ENCODE measurements at regions not wholly inside any gene's neighbourhood (a gene's known extent, or its start where the extent isn't known, plus 50 kb on each side); places are given as distances from the start of the nearest gene placed in this dataset.
A peak's percentile ranks its signal among the peaks of the same experiment; 100 is the strongest.

GRCh38 chr3:194767446-194768207 lies 81.9 kb downstream of the FAM43A start:
- TF ChIP-seq ZNF148 (tag by site-specific recombination; IDR thresholded peaks at IDR 0.05; ENCODE audit: borderline replicate concordance) (no peak), BCL11A (tag by site-specific recombination; IDR thresholded peaks at IDR 0.05; ENCODE audit: low read depth) (no peak), ZIC2 (tag by site-specific recombination; IDR thresholded peaks at IDR 0.05) (no peak), ZSCAN30 (tag by site-specific recombination; IDR thresholded peaks at IDR 0.05) (no peak)
- H3K27ac ChIP-seq (ENCODE audit: extremely low read depth, low read depth, low read length), result no peak overlapping the region
- POLR2A ChIA-PET, result no interaction called here
- no peak overlapping the region for H3K4me3 ChIP-seq (ENCODE audit: low read depth, low read length)
- no peaks in the 10 kb centered on the region for H3K4me1 ChIP-seq (ENCODE audit: control insufficient read depth, insufficient read depth, low read length)
- H3K9me3 ChIP-seq (ENCODE audit: control insufficient read depth, insufficient read depth, low read depth, low read length), result no peaks in the 10 kb centered on the region
- H3K36me3 ChIP-seq (ENCODE audit: control insufficient read depth in 2 of 2, insufficient read depth in 1 of 2, low read length in 2 of 2), result no peaks in the 10 kb centered on the region
- CTCF ChIA-PET, result no interaction called here

- H3K9me3 ChIP-seq (ENCODE audit: control insufficient read depth, insufficient read depth, low read depth, low read length), result no peaks in the 10 kb centered on the region
- ChIA-PET CTCF (interaction anchor here (0.6 kb wide), 1 partner anchor 338 kb away, joined by 3 read pairs; no protein-coding TSS in a partner anchor), POLR2A (interaction anchor here (0.7 to 1.0 kb wide), 4 partner anchors 11 to 96 kb away, joined by 3 to 6 read pairs (median 4); partner anchors contain the start of genes FAM43A and LSG1)
- H3K36me3 ChIP-seq (ENCODE audit: control insufficient read depth in 2 of 2, insufficient read depth in 1 of 2, low read length in 2 of 2), result no peaks in the 10 kb centered on the region
- H3K4me1 ChIP-seq (ENCODE audit: control insufficient read depth, insufficient read depth, low read length), result no peaks in the 10 kb centered on the region
- H3K4me3 ChIP-seq (ENCODE audit: low read depth, low read length), result no peak overlapping the region
- H3K27ac ChIP-seq (ENCODE audit: extremely low read depth, low read depth, low read length), result no peak overlapping the region; the same call in 1 of the 2 replicates
- TF ChIP-seq ZNF433 (tag by site-specific recombination; IDR thresholded peaks at IDR 0.05; ENCODE audit: low read depth) (no peak), ZNF600 (tag by site-specific recombination; IDR thresholded peaks at IDR 0.05) (0 out of 2 replicates have a peak, but pooled peaks have one; percentile 10)
Measured at GRCh38 chr3:194768586-194768985, 82.9 kb downstream of the FAM43A start.

- Histone ChIP-seq H3K4me3 (ENCODE audit: low read depth, low read length) (peak overlapping the region; percentile 18), H3K4me1 (ENCODE audit: control insufficient read depth, insufficient read depth, low read length) (no peaks in the 10 kb centered on the region), H3K9me3 (ENCODE audit: control insufficient read depth, insufficient read depth, low read depth, low read length) (no peaks in the 10 kb centered on the region), H3K36me3 (ENCODE audit: control insufficient read depth in 2 of 2, insufficient read depth in 1 of 2, low read length in 2 of 2) (no peaks in the 10 kb centered on the region), H3K27ac (ENCODE audit: extremely low read depth, low read depth, low read length) (no peak overlapping the region)
- CTCF ChIA-PET, result interaction anchor here (0.6 kb wide), 1 partner anchor 338 kb away, joined by 3 read pairs; no protein-coding TSS in a partner anchor
- POLR2A ChIA-PET, result interaction anchor here (0.7 to 1.0 kb wide), 5 partner anchors 10 to 97 kb away, joined by 3 to 6 read pairs (median 3); partner anchors contain the start of genes FAM43A and LSG1
- TF ChIP-seq ZNF777 (tag by site-specific recombination; IDR thresholded peaks at IDR 0.05; ENCODE audit: borderline replicate concordance), result no peak
- TF ChIP-seq ZFP41 (tag by site-specific recombination; IDR thresholded peaks at IDR 0.05; ENCODE audit: borderline replicate concordance), result no peak
- TF ChIP-seq TRIM28 (IDR thresholded peaks at IDR 0.05; ENCODE audit: borderline replicate concordance, low read length), result 0 out of 2 replicates have a peak, but pooled peaks have one; percentile 11
- TF ChIP-seq ZNF830 (tag by site-specific recombination; IDR thresholded peaks at IDR 0.05; ENCODE audit: low read depth), result no peak
- no peak for TF ChIP-seq ZNF596 (tag by site-specific recombination; IDR thresholded peaks at IDR 0.05)
- TF ChIP-seq ZNF707 (tag by site-specific recombination; IDR thresholded peaks at IDR 0.05), result no peak
- no peak for TF ChIP-seq ZNF785 (tag by site-specific recombination; IDR thresholded peaks at IDR 0.05)
- TF ChIP-seq ZNF24 (tag by site-specific recombination; IDR thresholded peaks at IDR 0.05), result no peak
- no peak for TF ChIP-seq ZBTB49 (tag by site-specific recombination; IDR thresholded peaks at IDR 0.05; ENCODE audit: low read depth)
- no peak for TF ChIP-seq HIC1 (tag by site-specific recombination; IDR thresholded peaks at IDR 0.05)
- 0 out of 2 replicates have a peak, but pooled peaks have one; percentile 52 for TF ChIP-seq PBX3 (CRISPR knock-in tag; IDR thresholded peaks at IDR 0.05)
- TF ChIP-seq ZNF510 (tag by site-specific recombination; IDR thresholded peaks at IDR 0.05; ENCODE audit: insufficient replicate concordance), result no peak
- TF ChIP-seq ZNF175 (tag by site-specific recombination; IDR thresholded peaks at IDR 0.05), result no peak
Measured at GRCh38 chr3:194769020-194769643, 83.4 kb downstream of the FAM43A start.
